NCI-H524 treated with DMSO at 0.1 percent for 48 hours (cell line): ENCODE measurements at regions not wholly inside any gene's neighbourhood (a gene's known extent, or its start where the extent isn't known, plus 50 kb on each side); places are given as distances from the start of the nearest gene placed in this dataset.

ENCODE experiments used
- DNase-seq: peaks from one replicate; lab custom pipeline; 2025; lab: John Stamatoyannopoulos, UW

- no peak for DNase-seq
Measured at GRCh38 chr2:51490576-51491234, 458.8 kb upstream of the NRXN1 start.

DNA sequence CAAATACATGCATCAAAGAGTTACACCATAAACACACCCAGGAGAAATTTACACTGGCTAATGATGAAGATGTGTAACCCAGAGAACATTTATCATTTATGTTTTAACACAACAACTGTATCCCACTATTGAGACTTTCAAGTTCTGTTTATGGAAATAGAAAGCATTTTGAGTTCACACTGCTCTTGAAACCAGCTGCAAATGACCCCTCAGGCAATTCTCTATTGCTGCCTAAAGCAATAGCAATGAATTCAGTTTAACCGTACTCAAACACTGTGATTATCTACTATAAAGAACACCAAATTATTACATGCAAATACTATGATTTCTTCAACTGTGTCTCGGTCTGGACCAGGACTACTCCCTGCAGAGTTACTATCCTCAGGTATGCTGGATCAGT, 452.7 kb upstream of the NRXN1 start:
- DNase-seq, result no peak

GRCh38 chr2:51483720-51484119, 451.8 kb upstream of the NRXN1 start:
- no peak for DNase-seq

DNA sequence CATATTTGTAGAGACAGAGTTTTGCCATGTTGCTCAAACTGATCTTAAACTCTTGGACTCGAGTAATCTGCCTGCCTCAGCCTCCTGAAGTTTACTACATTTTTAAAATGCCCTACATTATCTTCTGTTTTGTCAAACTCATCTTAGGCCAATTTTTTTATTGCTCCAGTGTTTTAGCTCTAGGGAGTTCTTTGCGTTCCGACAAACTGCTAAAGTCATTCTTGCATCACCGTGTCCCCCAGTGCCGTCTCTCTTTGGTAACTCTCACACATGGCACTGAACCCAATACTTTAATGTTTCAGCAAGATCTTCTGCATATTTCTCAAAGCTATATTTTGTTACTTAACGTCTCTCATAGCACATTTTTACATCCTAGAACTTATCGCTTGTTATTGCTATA, 440.9 kb upstream of the NRXN1 start:
- DNase-seq, result no peak

GRCh38 chr2:51472300-51472699, 440.4 kb upstream of the NRXN1 start:
- no peak for DNase-seq

DNA sequence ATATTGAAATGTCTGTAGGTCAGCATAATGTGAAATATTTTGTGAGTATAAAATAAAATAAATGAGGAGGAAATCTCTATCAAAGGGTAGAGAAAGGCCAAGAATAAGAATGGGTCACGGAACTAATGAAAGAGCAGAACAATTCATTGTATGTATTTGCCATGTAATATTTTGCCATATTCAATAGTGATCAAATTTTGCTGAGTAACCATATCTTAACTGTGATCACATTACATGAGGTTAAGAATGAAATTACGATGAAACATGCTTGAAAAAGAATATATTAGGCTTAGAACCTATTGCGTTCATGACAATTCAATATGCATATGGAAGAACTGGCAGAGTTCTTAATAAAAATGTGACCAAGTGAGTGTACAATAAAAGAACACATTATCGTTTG, 437.2 kb upstream of the NRXN1 start:
- no peak for DNase-seq

GRCh38 chr2:51465326-51465725, 433.4 kb upstream of the NRXN1 start:
- DNase-seq, result no peak

DNA sequence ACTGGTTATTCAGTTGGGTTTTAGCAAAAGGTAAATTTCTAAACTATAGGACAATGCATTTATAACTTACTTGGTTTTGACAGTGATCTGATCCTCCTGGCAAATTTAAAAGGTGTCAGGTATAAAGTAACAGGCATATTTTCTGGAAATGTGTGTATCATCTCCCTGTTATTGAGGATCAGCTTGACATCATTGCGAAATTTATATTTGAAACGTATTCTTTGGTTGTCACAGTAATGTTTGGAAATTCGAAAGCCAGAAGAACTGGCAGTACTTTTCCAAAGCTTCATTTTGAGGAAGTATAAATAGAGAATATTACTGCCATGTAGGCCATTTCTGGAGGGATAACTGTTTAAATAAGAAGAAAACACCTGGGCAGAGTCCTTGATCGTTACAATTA, 422.2 kb upstream of the NRXN1 start:
- DNase-seq, result no peak

DNA sequence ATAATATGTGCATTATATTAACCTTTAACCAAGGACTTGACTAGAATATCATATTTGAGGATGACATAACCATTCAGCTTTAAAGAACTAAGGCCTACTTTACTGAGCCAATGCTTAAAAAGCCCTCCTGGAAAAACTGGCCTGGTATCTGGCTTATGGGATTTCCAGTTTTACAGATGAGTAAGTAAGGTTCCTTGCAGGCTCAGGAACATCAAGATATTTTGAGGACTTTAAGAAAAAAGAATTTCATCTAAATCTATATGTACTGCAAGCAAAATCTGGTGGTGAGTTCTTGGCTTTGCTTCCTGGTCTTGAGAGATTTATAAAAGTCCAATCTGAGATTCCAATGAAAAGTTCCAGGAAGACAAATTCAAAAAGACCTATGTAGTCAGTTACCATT, 417.0 kb upstream of the NRXN1 start:
- no peak for DNase-seq

GRCh38 chr2:51441786-51442185, 409.9 kb upstream of the NRXN1 start:
- DNase-seq, result no peak

DNA sequence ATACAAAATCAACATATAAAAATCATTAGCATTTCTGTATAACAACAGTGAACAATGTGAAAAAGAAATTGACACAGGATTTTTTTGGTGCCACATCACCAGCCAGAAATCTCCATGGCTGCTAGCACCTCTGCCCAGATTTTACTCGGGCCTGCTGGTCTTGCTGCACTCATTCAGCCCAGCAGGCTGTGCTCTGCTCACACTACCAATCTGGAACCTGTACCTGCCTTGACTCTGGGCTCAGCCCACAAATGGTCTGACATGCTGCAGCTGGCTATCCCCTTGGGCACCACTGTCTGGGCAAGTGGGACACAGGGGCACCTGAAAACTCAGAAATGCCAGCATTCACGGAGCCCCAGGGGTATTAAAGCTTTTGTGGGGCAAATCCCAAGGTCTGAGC, 392.5 kb upstream of the NRXN1 start:
- no peak for DNase-seq

GRCh38 chr2:51420511-51420910, 388.6 kb upstream of the NRXN1 start:
- DNase-seq, result no peak

DNA sequence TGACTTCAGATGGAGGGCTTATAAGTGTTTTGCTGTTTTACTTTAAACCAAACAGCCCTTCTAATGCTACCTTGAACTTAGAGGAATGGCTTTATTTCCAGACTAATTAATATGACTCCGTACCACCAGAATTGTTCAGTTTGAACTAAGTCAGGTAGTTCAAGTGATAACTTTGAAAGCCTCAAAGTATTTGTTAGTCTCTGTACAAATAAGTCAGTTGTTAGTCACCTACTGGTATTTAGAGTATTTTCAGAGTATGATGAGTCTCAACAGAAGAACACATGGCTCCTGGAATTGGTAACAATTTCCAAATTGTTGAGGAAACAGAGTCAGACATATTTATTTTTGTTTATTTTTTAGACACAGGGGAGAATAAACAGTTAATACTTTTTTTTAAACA, 381.8 kb upstream of the NRXN1 start:
- DNase-seq, result no peak

- no peak for DNase-seq
Measured at GRCh38 chr2:51410331-51410730, 378.4 kb upstream of the NRXN1 start.

- no peak for DNase-seq
Measured at GRCh38 chr2:51409920-51410319, 378.0 kb upstream of the NRXN1 start.

DNA sequence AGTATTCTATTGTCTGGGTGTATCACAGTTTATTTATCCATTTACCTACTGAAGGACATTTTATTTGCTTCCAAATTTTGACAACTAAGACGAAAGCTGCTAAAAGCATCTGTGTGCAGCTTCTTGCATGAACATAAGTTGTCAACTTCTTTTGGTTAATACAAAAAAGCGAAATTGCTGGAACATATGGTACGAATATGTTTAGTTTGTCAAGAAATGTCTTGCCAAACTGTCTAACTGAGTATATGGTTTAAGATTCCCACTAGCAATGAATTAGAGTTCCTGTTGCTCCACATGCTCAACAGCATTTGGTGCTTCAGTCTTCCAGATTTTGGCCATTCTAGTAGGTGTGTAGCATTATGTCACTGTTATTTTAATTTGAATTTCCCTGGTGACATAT, 372.3 kb upstream of the NRXN1 start:
- no peak for DNase-seq

- peak; percentile 45 for DNase-seq
Measured at GRCh38 chr2:51401546-51401945, 369.6 kb upstream of the NRXN1 start.

- DNase-seq, result no peak
Measured at GRCh38 chr2:51387235-51387634, 355.3 kb upstream of the NRXN1 start.

GRCh38 chr2:51379997-51380396, 348.1 kb upstream of the NRXN1 start:
- no peak for DNase-seq

DNA sequence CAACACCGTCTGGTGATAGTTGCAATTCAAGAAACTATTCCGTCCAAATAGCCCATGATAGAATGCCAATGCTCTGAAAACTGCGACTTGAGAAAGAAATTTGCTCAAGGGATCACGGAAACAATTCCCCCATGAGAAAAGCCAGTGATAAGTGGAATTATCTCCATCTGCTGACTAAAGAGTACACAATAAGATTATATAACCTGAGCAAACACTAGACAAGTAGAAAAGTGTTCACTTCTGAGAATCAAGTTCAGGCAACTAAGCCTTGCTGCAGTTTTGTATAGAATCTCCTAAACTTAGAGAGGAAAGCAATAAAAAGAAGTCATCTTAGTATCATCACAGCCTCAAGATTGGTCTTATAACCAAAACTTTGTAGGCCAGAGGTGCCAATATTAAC, 336.3 kb upstream of the NRXN1 start:
- DNase-seq, result peak; percentile 39

DNA sequence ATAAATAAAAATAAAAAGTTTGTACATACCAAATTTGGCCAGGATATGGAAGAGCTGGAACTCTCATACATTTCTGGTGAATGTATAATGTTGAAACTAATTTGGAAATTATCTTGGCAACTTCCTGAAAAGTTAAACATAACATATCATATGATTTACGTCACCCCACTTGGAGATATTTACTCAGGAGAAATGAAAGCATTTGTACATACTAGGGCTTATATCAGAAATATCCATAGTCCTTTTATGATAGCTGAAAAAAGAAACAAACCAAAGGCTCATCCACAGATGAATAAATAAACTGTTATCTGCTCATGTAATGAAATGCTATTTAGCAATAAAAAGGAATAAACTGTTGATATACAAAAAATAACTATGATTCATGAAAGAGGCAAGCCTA, 318.2 kb upstream of the NRXN1 start:
- DNase-seq, result no peak

GRCh38 chr2:51344886-51345285, 313.0 kb upstream of the NRXN1 start:
- DNase-seq, result peak; percentile 35

- DNase-seq, result no peak
Measured at GRCh38 chr2:51335087-51336058, 303.4 kb upstream of the NRXN1 start.
